ENCODE measurements at regions not wholly inside any gene's neighbourhood (a gene's known extent, or its start where the extent isn't known, plus 50 kb on each side); places are given as distances from the start of the nearest gene placed in this dataset.
"Not testable (repeated sequence)": the region's sequence is repeated elsewhere in the genome, so short reads cannot be mapped to it uniquely, and the experiment has no call there.

- peak in 1 of 5 experiments; percentile 26 for DNase-seq
Measured at GRCh38 chr7:23887660-23888059, 177.6 kb downstream of the STK31 start.

DNA sequence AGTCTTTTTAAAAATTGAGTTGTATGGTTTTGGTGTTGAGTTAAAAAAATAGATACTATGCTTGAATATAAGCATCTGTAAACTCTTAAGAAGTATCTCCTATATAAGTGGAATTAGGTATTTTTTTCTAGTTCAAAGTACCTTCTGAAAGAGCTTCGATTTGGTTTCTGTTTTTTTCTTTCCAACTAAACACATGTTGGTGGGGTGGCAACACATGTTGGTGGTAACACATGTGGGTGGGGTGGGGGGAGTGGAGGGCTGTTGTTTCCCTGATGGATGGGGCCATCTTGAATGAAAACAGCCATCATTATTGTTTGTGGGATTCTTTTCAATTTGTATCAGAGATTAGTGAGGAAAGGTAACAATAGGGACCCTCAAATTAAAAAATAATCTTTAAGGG lies 178.9 kb downstream of the STK31 start:
- DNase-seq, result no peak

DNA sequence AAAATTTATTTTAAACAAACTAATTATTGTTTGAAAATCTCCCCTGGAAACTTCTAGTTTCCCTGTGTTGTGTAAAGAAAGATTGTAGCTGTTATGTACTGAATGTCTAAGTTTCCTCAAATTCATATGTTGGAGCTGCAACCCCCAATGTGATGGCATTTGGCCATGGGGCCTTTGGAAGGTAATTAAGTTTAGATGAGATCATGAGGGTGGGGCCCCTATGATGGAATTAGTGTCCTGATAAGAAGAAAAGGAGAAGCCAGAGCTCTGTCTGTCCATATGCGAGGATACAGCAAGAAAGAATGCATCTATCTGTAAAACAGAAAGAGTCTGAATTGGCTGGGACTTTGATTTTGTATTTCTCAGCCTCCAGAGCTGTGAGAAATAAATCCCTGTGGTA lies 179.5 kb downstream of the STK31 start:
- no peak for DNase-seq

- no peak for DNase-seq
Measured at GRCh38 chr7:23892019-23892418, 182.0 kb downstream of the STK31 start.

GRCh38 chr7:23893176-23893941 lies 183.3 kb downstream of the STK31 start:
- no peak for DNase-seq

GRCh38 chr7:23893942-23894891 lies 184.2 kb downstream of the STK31 start:
- DNase-seq, result peak in 2 of 5 experiments; percentile 7 to 85

- DNase-seq, result peak in 1 of 5 experiments; percentile 53
Measured at GRCh38 chr7:23894892-23895569, 185.0 kb downstream of the STK31 start.

- DNase-seq, result peak in 1 of 5 experiments; percentile 32
Measured at GRCh38 chr7:23895666-23896096, 185.7 kb downstream of the STK31 start.

GRCh38 chr7:23898619-23899018 lies 188.6 kb downstream of the STK31 start:
- no peak for DNase-seq

GRCh38 chr7:23904901-23905300 lies 194.9 kb downstream of the STK31 start:
- DNase-seq, result not testable (repeated sequence)

GRCh38 chr7:23907012-23907411 lies 197.0 kb downstream of the STK31 start:
- no peak for DNase-seq

GRCh38 chr7:23909426-23909825 lies 199.4 kb downstream of the STK31 start:
- no peak for DNase-seq

GRCh38 chr7:23912065-23912464 lies 202.0 kb downstream of the STK31 start:
- no peak for DNase-seq

GRCh38 chr7:23913016-23913415 lies 203.0 kb downstream of the STK31 start:
- DNase-seq, result no peak

DNA sequence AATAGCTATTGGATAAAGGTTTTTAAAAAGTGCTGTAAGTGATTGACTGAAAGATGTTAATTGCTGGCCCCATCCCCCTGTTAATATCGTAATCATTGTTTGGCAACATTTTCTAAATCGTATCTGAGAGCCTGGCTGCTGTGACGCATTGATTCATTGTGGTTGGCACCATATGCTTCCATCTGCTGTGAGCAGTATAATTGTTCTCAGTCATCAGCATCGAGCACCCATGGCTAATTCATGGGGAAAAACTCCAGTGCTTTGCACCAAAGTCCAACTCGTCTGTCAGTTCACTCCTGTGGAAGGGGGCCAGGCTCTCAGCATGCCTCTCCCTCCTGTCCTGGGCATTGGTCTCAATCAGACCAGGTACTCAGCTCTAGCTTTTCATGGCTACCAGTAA lies 205.2 kb downstream of the STK31 start:
- DNase-seq, result no peak

DNA sequence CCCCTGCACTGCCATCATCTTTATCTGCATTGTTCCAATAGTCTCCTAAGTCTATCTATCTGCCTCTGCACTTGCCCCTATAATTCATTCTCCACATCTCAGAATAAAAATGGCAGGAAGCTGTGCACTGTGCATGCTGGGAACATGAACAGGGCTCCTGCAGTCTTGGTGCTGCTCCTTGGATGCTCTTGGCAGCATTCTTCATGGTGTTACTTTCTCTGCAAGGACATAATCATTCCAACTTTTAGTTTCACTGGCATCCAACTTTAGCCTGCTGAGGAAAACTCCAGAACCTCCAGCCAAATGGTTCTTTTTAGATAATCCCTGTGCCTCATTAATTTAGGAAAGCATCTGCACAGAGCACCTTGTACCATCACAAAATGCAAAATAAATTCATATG lies 208.3 kb downstream of the STK31 start:
- no peak for DNase-seq

- no peak for DNase-seq
Measured at GRCh38 chr7:23918856-23919255, 208.8 kb downstream of the STK31 start.

- DNase-seq, result no peak
Measured at GRCh38 chr7:23925088-23925487, 215.1 kb downstream of the STK31 start.

- no peak for DNase-seq
Measured at GRCh38 chr7:23927709-23928417, 217.8 kb downstream of the STK31 start.

- DNase-seq, result no peak
Measured at GRCh38 chr7:23928418-23928775, 218.4 kb downstream of the STK31 start.

DNA sequence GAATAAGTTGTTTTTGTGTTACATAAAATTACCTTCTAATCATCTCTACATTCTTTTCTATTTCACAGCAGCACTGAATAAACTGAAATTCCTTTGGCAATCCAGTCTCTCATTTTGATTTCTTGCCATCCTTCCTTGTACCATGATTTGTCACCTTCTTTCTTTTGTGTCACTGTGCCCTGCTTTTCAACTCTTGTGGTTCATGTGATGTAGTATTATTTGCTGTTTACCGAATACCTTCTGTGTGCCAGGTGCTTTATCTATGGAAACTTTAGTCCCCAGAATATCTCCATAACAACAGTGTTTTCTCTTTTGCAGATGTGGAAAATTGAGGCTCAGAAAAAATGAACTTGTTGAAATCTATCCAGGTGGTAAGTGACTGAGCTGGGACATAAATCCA lies 220.3 kb downstream of the STK31 start:
- no peak for DNase-seq

GRCh38 chr7:23931633-23932032 lies 221.6 kb downstream of the STK31 start:
- no peak for DNase-seq

DNA sequence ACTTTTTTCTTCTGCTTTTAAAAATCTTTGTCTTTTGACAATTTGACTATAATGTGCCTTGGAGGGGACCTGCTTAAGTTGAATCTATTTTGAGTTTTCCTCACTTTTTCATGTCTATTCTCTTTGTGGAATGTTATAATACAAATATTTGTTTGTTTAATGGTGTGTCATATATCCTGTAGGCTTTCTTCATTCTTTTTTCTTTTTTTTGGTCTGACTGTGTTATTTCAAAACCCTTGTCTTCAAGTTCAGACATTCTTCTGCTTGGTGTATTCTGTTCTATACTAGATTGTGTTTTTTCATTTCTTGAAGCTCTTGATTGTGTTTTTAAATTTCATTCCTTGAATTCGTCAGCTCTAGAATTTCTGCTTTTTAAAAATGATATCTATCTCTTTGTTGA lies 228.2 kb downstream of the STK31 start:
- DNase-seq, result no peak

All from T-helper 2 cell (primary cell).